HEK293 (cell line): ENCODE measurements at regions not wholly inside any gene's neighbourhood (a gene's known extent, or its start where the extent isn't known, plus 50 kb on each side); places are given as distances from the start of the nearest gene placed in this dataset.

ENCODE experiments used
- CTCF ChIP-seq: fragments of 450-650 bp; formaldehyde crosslinking; IDR thresholded peaks from 2 replicates; pipeline ENCODE4 v1.5.1; 2016; ENCODE audit warnings: missing biosample characterization, missing genetic modification characterization
- MYNN ChIP-seq: fragments of 450-650 bp; formaldehyde crosslinking; IDR thresholded peaks from 2 replicates; pipeline ENCODE4 v1.5.1; 2016; ENCODE audit warnings: missing biosample characterization, missing genetic modification characterization, borderline replicate concordance
- REPIN1 ChIP-seq: fragments of 450-650 bp; formaldehyde crosslinking; IDR thresholded peaks from 2 replicates; pipeline ENCODE4 v1.5.1; 2017; ENCODE audit warnings: missing biosample characterization, missing genetic modification characterization, low read depth
- TCF7L2 ChIP-seq: IDR thresholded peaks from 2 replicates; pipeline ENCODE4 v1.6.1; 2011; ENCODE audit warnings: low read depth, mild to moderate bottlenecking, inconsistent platforms, low read length, moderate library complexity, borderline replicate concordance
- ZNF664 ChIP-seq: fragments of 450-650 bp; formaldehyde crosslinking; IDR thresholded peaks from 2 replicates; pipeline ENCODE4 v1.5.1; 2016; ENCODE audit warnings: missing biosample characterization, missing genetic modification characterization
- ZNF677 ChIP-seq: fragments of 450-650 bp; IDR thresholded peaks from 2 replicates; pipeline ENCODE4 v1.5.0; 2018; ENCODE audit warnings: missing biosample characterization, mild to moderate bottlenecking, missing genetic modification characterization, moderate library complexity

- no peak for TF ChIP-seq CTCF (tag by site-specific recombination)
- no peak for TF ChIP-seq MYNN
- TF ChIP-seq ZNF664 (tag by site-specific recombination) = no peak
- TF ChIP-seq REPIN1 (tag by site-specific recombination) = no peak
- TF ChIP-seq TCF7L2 = no peak
- no peak for TF ChIP-seq ZNF677 (tag by site-specific recombination)
Measured at GRCh38 chr18:59820663-59821062, 79.1 kb upstream of the PMAIP1 start.
